ENCODE measurements at regions not wholly inside any gene's neighbourhood (a gene's known extent, or its start where the extent isn't known, plus 50 kb on each side); places are given as distances from the start of the nearest gene placed in this dataset.
"Not testable (repeated sequence)": the region's sequence is repeated elsewhere in the genome, so short reads cannot be mapped to it uniquely, and the experiment has no call there.

- DNase-seq (ENCODE audit: low spot score) = no peak
These were observed 168.3 kb downstream of the BRD1 start for GRCh38 chr22:49659281-49659923.

- DNase-seq (ENCODE audit: low spot score) = no peak
These were observed 168.8 kb downstream of the BRD1 start for GRCh38 chr22:49658902-49659280.

- no peak for DNase-seq (ENCODE audit: low spot score)
These were observed 169.6 kb downstream of the BRD1 start for GRCh38 chr22:49657974-49658590.

GRCh38 chr22:49657275-49657973 is 170.2 kb downstream of the BRD1 start:
- DNase-seq (ENCODE audit: low spot score) = peak; percentile 38

GRCh38 chr22:49656883-49657274 is 170.8 kb downstream of the BRD1 start:
- DNase-seq (ENCODE audit: low spot score) = not testable (repeated sequence)

DNA sequence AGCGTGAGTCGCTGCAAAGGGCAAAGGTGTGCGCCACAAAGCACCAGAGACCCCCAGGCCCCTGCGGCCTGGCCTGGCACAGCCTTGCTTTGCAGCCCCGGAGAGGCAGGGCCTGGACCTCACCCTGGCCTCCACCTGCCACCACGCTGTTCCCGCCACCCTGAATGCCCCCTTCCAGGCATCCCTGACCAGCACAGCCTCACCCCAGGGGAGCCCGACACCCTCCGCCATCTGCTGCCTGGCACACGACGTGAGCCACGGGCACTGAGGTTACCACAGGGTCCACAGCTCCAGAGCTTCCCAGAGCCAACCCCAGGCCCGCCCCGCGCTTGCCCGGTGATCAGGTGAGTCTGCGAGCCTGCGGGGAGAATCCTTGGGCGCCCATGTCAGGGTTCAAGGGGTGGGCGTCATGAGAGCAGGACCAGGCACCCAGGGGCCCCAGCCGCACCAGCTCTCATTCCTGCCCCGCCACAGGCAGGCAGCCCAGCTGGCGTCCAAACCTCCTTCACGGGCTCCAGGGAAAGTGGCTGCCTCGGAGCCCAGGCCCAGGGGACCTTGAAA is 171.3 kb downstream of the BRD1 start:
- DNase-seq (ENCODE audit: low spot score) = no peak

GRCh38 chr22:49655168-49655812 is 172.4 kb downstream of the BRD1 start:
- no peak for DNase-seq (ENCODE audit: low spot score)

DNA sequence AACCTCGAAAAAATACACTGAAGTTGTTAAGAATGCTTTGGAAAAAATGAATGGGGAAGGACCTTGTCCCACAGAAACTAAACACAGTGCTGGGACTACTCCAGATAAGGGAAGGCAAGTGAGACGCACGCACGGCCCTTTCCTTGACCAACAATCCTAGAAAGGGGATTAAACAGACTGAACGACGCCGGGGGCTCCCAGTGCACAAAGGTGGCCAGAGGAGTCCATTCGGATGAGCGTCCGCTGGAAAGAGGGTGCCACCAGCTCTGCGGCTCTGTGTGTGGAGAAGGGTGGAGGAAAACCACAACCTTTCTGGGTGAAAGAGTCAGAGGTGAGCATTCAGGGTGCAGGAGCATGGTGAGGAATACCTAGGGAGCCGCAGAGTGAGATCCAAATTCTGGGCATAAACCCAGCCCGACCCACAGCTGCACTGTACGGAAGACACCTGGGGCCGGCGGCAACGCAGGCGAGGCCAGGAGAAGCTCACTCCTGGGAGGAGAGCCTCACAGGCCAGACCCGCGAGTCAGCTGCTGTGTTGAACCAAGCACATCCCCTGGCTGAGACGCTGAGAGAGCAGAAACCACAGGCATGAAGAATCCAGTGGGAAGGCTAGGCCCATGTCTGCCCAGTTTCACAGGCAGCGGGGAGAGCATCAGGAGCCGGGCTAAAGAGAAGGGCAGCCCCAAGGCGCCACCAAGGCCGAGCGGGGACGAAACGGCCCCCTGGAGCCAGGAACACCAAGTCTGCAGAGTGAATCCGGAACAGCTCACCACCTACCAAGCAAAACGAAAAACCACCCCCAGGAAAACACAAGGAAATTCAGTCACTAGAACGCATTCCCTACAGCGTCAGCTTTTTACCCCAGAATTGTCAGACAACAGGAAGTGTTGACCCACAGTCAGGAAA is 177.1 kb downstream of the BRD1 start:
- DNase-seq (ENCODE audit: low spot score) = no peak

- no peak for DNase-seq (ENCODE audit: low spot score)
These were observed 178.3 kb downstream of the BRD1 start for GRCh38 chr22:49649166-49650068.

- no peak for DNase-seq (ENCODE audit: low spot score)
These were observed 179.6 kb downstream of the BRD1 start for GRCh38 chr22:49648053-49648452.

DNA sequence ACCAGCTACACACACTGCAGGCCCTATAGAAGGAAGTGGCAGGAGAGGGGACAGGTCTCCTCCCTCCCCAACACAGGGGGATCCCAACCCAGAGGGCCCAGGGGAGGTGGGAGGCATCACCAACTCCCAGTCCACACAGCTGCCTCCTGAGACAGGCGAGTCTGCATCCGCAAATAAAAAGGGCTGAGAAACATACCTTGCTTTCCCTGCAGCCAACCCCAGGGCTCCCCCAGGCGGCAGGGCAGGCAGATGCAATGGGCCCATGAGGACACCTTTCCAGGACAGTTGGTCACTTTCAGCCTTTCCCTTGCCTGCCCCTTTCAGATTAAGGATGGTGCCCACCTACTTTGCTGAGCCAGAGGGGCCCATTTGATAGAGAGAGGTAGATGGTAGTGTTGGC is 180.0 kb downstream of the BRD1 start:
- DNase-seq (ENCODE audit: low spot score) = no peak

- DNase-seq (ENCODE audit: low spot score) = no peak
These were observed 180.8 kb downstream of the BRD1 start for GRCh38 chr22:49646876-49647275.

GRCh38 chr22:49645791-49646550 is 181.7 kb downstream of the BRD1 start:
- DNase-seq (ENCODE audit: low spot score) = no peak

DNA sequence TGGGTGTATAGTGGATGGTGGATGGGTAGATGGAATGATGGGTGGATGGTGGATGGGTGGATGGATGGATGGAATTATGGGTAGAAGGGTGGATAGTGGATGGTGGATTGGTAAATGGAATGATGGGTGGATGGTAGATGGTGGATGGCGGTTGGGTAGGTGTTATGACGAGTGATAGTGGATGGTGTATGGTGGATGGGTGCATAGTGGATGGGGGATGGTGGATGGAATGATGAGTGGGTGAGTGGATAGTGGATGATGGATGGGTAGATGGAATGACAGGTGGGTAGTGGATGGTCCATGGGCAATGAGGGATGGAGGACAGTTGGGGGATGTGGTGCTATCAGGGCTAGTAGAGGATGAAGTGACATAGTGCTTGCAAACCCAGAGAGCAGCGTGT is 182.4 kb downstream of the BRD1 start:
- no peak for DNase-seq (ENCODE audit: low spot score)

- DNase-seq (ENCODE audit: low spot score) = no peak
These were observed 183.7 kb downstream of the BRD1 start for GRCh38 chr22:49643998-49644397.

GRCh38 chr22:49643466-49643865 is 184.2 kb downstream of the BRD1 start:
- DNase-seq (ENCODE audit: low spot score) = no peak

DNA sequence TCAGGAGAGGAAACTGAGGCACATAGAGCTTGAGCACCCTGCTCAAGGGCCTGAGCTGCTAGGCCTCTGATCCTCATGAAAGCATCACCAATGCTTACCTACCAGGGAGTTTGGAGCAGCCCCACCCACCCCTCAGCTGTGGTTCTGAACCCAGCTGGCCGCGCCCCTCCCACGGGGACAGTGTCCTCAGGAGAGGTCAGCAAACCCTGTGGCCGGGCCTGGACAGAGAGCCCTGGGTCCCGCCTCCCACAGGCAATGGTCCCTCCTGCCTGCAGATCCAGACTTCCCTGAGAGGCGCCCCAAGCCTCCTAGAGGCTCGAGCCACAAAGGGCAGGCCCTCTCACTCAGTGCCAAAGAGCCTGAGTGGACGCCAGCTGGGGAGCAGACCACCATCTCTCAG is 184.9 kb downstream of the BRD1 start:
- no peak for DNase-seq (ENCODE audit: low spot score)

- DNase-seq (ENCODE audit: low spot score) = no peak
These were observed 185.3 kb downstream of the BRD1 start for GRCh38 chr22:49642331-49642730.

- no peak for DNase-seq (ENCODE audit: low spot score)
These were observed 185.8 kb downstream of the BRD1 start for GRCh38 chr22:49641770-49642313.
